ENCODE measurements at regions not wholly inside any gene's neighbourhood (a gene's known extent, or its start where the extent isn't known, plus 50 kb on each side); places are given as distances from the start of the nearest gene placed in this dataset.
"Not testable (repeated sequence)": the region's sequence is repeated elsewhere in the genome, so short reads cannot be mapped to it uniquely, and the experiment has no call there.

DNA sequence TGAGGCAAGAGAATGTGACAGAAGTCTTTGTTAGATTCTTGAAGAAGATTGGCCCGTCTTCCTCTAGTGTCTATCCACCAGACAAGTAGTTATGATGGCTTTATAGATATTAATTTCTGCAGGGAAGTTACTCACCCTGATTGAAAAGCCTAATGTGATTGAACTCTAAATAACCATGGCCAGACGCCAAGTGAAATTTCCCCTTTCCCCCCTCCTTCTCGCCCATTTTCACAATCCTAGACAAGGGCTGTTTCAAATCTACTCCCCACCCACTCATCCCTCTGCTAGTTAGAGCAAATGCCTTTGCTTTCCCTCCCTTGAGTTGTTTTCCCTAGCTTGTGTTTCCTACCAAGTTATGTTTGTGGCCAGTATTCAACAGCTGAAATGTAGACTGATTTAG is 182.5 kb downstream of the TMEM167A start:
- no peak for DNase-seq (ENCODE audit: low read depth in 2 of 2)

DNA sequence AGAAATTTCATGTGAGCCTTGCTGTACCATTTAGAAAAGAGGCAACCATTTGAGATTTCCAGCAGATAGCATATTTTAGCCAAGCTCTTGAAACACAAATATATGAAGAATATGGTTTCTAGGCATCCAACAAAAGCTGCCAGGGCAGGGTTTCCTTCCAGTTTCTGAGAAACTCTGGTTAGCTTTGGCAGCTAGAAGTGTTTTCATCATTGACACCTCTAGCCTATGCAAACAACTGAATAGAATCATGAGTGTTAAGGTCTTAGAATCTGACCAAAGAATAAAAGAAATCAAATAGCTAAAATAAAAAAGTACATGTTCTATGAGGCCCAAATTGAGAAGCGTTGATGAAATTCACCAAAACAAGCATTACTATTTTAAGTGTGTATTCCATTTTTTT is 188.1 kb downstream of the TMEM167A start:
- DNase-seq (ENCODE audit: low read depth in 2 of 2), result no peak

DNA sequence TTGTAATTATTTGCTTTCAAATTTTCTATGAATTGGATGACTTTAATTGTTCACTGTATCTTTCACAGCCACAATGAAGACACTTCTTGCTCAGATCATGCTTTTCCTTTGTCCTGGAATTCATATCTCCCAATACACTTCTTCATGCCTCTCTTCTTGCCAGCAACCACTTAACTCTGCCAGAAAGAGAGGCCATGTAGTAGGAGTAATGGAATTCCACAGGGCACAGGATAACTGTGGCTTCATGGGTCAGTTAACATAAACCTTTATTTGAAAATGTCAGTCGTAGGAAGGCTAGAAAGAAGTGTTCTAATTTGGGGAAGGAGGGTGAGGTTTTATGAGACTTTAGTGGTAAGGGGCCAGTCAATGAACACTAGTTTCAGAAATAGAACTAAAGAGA is 190.3 kb downstream of the TMEM167A start:
- DNase-seq (ENCODE audit: low read depth in 2 of 2), result no peak

DNA sequence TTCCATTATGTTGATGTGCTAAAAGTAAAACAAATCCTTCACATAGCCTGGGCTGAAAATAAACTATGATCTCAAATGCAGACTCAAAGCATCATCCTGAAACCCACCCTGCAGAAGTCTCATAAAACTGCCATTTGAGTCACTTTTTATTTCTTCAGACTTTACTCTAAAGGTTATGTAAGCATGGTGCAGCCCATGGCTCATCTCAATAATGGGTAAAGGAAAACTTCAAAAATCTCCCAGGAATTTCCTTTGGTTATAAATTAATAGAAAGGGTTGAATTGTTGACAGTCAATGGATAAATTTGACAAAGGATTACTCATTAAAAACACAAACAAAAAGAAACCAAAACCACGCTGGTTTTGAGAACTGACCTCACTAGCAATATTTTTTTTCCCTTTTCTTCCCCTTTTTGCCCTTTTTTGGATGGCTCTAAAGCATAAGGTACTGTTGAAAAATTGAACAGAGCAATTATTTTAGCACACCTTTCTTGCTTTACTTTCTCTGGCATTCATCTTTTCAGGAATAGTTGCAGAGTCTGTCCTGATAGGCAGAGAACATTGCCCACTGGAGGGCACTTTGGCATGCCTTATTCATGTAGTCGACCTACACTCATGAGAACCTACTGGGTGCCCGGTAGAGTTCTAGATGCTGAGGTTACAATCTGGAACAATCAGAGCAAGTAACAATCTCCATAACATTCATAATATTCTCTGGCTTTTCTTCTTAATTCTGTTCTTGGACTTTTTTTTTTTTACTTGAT is 191.4 kb downstream of the TMEM167A start:
- no peak for DNase-seq (ENCODE audit: low read depth in 2 of 2)

DNA sequence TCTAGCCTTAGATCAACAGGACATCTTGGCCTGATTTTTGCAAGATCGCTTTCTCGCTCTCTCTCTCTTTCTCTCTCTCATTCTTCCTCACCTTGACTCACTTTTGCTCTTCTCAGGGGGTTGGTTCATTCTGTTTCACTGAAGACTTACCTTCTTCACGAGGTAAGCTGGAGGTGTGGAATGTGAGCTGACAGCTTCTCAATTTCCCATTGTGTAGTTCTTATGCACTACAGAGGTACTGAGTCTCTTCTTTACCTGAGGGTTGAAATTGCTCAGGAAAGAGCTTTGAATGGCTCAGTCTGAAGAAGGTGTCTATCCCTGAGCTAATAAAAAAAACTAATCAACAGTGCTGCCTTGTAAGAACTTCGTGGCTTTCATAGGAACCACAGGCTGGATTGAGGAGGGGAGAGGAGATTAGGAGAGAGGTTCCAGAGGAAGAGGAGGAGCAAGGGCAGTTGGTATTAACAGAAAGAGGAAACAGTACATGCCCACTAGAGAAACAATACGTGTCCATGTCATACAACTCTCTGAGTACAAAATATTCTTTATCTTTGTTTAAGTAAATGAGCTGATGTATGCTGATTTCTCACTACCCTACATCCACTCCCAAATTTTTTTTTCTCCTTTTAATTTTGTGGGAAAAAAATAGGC is 192.2 kb downstream of the TMEM167A start:
- DNase-seq (ENCODE audit: low read depth in 2 of 2), result no peak

DNA sequence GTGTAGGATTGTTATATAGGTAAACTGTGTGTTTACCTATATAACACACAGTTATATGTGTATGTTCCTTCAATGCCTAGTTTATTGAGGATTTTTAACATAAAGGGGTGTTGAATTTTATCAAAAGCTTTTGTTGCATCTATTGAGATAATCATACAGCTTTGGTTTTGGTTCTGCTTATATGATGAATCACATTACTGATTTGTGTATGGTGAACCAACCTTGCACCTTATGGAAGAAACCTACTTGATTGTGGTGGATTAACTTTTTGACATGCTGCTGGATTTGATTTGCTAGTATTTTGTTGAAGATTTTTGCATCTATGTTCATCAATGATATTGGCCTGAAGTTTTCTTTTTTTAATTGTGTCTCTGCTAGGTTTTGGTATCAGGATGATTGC is 194.9 kb downstream of the TMEM167A start:
- no peak for DNase-seq (ENCODE audit: low read depth in 2 of 2)

DNA sequence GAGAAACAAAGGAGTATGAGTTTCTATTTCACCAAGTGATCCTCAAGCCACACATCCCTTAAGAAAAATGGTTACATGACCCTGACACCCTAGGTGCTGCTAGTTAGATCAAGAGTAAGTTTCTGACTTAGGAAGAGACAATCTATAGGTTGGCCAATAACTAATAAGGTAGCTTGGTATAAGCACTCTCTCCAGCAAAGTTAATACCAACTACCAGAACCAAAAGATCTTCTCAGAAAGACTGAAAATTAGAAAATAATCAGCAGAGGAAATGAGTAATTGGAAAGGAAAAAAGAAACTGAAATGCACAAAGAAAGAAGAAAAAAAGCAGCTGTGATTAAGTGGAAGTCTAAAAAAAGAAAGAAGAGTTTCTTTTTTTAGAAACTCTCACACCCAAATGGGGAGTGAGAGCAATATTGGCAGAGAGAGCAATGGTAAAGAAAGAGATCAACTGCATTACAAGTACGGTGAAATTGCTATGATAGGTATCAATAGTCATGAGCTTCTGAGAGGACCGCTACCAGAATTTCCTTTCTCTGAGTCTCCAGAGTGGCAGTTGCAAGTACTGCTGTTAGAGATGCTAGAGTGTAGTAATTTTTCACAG is 195.5 kb downstream of the TMEM167A start:
- no peak for DNase-seq (ENCODE audit: low read depth in 2 of 2)

DNA sequence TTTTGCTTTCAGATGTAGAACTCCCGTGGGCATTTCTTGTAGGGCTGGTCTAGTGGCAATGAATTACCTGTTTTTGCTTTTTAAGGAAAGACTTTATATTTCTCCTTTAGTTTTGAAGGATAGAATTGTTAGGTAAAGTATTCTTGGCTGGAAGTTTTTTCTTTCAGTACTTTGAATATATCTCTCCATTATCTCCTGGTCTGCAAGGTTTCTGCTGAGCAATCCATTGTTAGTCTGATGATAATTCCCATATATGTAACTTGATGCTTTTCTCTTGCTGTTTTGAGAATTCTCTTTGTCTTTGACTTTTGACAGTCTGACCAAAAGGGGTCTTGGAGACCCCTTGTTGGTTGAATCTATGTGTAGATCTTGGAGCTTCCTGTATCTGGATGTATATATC is 198.1 kb downstream of the TMEM167A start:
- no peak for DNase-seq (ENCODE audit: low read depth in 2 of 2)

DNA sequence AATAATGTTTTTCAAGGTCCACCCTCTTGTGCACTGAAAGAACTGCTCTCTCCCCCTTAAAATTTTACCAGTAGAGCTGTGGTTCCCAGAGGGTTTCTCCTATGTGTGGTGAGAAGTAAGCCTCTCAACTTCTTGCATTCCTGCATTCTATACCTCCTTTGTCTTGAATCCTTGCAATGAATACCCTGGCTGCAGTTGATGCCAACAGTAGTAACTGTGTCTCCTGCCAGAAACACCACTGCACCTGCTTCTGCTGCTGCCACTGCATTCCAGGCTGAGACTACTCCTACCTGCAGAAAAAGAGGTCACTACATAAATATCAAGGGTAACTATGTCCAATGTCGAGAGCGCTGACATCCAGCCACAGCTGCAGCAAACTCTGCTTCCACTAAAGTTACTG is 203.7 kb downstream of the TMEM167A start:
- DNase-seq (ENCODE audit: low read depth in 2 of 2), result no peak

DNA sequence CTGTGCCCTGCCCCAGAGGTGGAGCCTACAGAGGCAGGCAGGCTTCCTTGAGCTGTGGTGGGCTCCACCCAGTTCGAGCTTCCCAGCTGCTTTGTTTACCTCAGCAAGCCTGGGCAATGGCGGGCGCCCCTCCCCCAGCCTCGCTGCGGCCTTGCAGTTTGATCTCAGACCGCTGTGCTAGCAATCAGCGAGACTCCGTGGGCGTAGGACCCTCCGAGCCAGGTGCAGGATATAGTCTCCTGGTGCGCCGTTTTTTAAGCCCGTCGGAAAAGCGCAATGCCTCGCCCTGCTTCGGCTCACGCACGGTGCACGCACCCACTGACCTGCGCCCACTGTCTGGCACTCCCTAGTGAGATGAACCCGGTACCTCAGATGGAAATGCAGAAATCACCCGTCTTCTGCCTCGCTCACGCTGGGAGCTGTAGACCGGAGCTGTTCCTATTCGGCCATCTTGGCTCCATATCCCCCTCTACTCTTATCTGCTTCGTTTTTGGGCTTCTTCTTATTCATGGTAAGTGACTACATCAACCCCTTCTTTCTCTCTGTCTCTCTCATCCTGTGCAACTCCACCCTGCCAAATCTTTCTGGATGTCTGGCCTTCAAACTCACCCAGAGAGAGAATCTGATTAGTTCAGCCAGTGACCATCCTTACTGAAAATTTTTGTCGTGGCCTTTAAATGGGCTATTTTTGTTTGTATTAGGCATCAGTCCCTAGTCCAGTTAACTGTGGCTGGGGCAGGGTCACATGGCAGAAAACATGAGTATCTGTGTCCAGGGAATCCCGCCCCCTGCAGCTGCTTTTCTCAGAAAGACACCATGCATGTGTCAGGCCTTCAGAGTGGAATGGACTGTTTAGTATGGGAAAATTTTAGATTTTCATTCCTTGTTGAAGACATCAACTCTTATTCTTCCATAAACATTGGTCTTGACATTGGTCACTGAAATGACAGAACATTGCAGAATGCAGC is 204.6 kb downstream of the TMEM167A start:
- DNase-seq (ENCODE audit: low read depth in 2 of 2), result not testable (repeated sequence)

DNA sequence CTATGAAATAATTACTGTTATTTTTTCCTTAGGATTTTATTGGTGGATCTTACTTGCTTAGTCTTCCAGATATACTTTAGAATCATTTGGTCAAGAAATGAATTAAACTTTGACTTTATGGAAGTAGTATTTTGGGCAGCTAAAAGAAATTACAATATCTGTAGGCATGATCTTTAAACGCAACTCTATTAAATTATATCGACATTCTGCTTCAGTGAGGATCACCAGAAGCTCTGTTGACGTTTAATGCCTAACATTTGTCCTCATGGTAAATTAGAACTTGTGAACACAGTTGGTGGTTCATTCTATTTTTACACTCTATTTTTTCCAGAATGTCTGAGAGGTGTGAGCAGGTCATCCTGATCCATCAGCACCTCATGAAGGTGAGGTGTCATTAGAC is 211.6 kb downstream of the TMEM167A start:
- DNase-seq (ENCODE audit: low read depth in 2 of 2), result no peak

DNA sequence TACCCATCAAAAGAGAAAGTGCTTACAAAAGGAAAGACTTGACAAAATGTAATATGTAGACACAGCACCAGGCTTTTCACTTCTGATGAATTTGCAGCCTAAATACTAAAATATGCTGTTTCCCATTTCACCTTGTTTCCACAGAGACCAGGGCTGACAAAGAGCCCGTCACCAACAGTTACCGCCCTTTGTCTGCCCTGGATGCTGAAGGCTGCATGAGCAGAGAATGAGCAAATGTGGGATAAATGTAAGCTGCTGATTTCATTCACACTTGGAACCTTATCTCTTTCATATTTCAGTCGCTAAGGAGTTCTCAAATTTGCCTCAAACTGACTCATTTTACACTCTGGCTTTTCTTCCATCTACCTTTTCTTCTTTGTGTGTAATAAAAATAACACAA is 213.9 kb downstream of the TMEM167A start:
- no peak for DNase-seq (ENCODE audit: low read depth in 2 of 2)

DNA sequence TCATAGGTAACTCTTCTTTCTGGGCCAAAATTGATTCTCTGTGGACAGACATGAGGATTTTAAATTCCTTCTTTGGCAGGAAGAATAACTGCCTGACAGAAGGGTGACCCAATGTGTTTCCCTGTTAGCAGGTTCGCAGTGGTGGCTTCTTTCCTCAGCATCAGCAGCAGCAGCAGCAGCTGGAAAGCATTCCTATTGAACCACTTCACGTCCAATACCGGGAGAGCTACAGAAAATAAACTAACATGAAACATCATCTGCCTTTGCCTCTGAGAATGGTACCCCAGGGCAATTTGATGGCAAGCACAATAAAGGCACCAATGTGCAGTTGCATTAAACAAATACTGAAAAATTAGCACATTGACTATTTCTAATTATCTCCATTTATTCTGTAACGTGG is 214.5 kb downstream of the TMEM167A start:
- DNase-seq (ENCODE audit: low read depth in 2 of 2), result no peak

DNA sequence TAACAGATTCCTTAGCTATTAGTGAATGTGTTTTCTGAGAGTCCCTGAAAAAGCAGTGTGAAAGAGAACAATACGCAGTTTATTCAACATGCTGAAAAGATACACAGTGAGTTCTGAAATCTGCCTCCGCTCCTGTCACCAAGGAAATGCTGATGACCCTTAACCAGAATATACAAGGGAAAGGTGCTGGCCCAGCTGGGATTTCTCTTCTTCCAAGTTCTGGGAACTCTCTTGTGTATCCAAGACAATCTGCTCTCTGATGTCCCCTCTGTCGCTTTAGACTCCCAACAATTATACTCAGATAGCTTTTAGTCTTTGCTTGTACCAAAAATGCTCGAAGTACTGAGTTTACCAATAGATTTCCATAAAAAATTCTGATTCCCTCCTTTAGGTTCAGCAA is 214.9 kb downstream of the TMEM167A start:
- DNase-seq (ENCODE audit: low read depth in 2 of 2), result no peak

DNA sequence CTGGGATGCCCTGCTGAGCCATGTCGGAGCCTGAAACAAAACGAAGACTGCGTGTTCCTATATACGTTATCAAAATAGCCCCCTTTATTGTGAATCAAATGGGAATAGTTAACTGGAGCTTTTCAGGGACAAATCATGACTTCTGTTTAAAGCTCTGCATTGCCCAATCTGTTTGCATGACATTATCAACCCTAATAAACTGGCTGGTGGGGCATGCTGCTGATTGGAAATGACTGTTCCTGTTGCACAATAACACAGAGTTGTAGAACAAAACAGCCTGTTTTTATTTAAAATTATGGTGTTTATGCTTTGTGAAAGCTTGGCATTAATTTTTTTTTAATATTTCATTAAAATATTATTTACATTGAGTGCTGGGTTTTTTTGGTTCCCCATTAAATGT is 215.5 kb downstream of the TMEM167A start:
- DNase-seq (ENCODE audit: low read depth in 2 of 2), result no peak

DNA sequence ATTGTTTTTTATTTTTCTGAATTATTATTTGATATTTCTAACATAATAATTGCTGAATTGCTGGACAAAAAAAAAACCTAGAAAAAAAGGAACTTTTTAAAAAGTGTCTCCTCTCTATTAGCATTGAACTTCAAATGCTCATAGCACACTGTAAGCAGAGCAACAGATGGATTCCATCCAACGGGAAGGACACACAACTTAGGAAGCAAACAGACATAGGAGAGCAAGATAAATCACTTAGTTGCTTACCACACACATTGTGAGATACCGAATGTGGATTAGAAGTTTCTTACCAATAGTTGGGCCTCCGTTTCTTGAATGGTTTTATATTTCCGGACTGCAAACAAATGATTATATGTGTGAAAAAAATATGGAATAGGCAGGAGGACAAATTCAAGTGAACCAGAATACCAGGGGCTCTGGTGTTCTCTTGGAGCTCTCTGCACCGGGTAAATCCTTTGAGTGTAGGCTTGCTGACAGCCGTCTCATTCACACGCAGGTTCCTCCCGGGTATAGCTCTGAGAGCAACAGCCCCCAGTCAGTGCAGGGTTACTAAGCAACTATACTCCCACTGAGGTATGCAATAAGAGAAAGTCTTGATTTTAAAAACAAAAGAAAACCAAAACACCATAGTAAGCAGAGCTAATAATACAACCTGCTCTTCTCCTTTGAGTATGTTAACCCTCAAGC is 217.6 kb downstream of the TMEM167A start:
- no peak for DNase-seq (ENCODE audit: low read depth in 2 of 2)

DNA sequence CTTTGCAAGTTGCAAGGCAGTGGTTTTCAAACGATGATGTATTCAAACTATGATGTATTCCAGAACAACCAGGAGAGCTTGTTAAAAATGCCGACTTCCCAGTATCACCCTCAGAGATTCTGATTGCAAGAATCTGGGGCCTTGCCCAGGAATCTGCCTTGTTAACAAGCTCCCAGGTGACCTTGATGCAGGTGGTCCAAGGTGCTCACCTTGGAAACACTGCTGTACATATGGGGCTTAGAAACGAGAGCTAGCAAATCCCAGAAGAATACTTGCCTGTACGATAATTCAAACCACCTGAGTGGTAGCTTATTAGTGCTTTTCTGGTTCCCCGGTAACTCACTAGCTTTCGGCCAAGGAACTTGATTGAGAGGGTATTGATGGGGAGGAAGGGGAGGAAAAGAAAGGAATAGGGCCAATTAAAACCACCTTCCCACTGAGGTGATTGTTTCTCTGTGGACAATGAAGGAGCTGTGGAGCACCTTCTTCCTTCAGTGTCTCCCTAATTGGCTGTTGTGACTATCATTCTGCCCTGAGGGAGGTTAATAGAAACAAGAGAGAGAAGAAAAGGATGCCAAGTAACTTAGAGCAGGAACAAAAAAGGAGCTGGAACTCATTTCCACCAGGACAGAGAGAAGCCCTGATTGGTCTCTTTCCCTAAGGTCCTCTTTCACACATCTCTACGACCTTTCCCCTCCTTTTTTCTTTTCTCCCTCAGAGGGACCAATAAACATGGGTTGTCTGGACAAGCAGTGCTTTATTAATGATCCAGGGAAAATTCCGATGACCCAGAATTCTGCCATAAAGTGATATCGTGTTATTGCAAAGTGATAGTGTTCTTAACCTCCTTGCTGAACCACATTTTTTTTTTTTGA is 218.8 kb downstream of the TMEM167A start:
- DNase-seq (ENCODE audit: low read depth in 2 of 2), result no peak

DNA sequence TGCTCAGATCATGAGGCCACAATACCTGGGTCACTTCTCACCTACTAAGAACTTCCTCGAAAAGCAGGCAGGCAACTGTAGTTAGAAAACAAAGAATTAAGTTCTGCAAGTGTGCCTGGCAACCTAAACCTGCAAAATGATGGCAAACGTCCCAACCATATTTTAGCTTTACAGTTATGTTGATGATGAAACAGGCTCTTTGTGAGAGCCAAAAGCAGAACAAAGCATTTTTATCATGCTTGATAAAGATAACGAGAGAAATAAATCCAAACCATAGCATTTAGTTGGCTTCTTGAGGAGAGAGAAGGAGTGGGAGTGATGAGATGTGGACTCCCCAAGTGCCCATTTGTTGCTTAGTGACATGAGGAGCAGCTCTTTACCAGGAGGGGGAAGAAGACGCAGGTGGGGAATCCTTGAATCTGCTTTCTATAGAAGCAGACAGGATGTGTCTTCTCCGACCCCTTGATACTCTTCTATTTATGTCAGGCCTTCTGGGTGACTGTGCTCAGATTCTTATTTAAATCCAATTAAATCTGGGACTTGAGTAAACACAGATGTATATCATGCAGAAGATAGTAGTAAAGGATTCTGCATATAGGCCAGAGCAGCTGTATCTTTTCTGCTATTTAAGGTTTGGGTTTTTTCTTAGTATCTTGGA is 221.2 kb downstream of the TMEM167A start:
- DNase-seq (ENCODE audit: low read depth in 2 of 2), result no peak

DNA sequence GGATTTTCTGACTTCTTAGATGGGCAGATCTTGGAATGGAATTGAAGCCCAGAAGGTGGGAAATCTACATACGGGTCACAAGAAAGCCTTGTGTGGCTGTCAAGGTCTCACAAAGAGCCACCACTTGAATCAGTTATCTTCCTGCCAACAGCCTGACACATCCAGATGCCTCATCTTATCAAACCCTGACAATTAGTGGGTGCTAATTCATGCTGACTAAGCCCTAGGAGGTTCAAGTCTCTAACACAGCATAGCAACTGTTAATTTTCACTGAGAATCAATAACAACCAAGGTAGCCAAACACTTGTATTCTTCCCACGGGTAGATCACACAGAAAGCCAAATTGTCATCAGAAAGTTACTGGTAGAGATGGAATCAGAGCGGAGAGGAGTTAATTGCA is 222.2 kb downstream of the TMEM167A start:
- DNase-seq (ENCODE audit: low read depth in 2 of 2), result no peak

DNA sequence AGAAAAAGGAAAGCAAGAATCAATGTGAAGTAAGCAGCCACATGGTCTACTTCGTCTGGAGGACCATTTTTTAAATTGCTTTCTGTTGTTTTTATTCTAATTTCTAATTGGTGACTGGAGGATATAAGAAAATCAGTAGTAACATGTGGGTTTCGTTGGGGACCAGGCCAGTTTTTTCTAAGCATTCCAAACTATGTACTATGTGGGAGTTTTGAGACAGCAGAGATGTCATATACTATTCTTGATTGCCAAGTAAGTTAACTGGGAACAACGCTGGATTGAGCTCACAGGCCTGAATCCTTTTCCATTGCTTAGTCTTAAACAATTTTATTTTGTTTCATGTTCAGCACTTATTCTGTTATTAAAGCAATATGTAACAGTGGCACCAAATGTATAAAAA is 225.7 kb downstream of the TMEM167A start:
- no peak for DNase-seq (ENCODE audit: low read depth in 2 of 2)
